ENCODE measurements at regions not wholly inside any gene's neighbourhood (a gene's known extent, or its start where the extent isn't known, plus 50 kb on each side); places are given as distances from the start of the nearest gene placed in this dataset.

GRCh38 chr19:30886222-30886621, 463.0 kb downstream of the TSHZ3 start:
- TF ChIP-seq POU6F1 (CRISPR knock-in tag; IDR thresholded peaks at IDR 0.05; ENCODE audit: borderline replicate concordance, low read depth) (no peak), ZFP3 (CRISPR knock-in tag; IDR thresholded peaks at IDR 0.05) (no peak), PATZ1 (CRISPR knock-in tag; IDR thresholded peaks at IDR 0.05; ENCODE audit: borderline replicate concordance) (no peak), ESRRG (CRISPR knock-in tag; IDR thresholded peaks at IDR 0.05) (no peak), BACH2 (CRISPR knock-in tag; IDR thresholded peaks at IDR 0.05; ENCODE audit: borderline replicate concordance) (no peak), OSR1 (CRISPR knock-in tag; IDR thresholded peaks at IDR 0.05) (no peak), ZNF70 (CRISPR knock-in tag; IDR thresholded peaks at IDR 0.05) (no peak), GLIS3 (CRISPR knock-in tag; IDR thresholded peaks at IDR 0.05) (no peak), RARB (CRISPR knock-in tag; IDR thresholded peaks at IDR 0.05) (no peak), TCF4 (CRISPR knock-in tag; IDR thresholded peaks at IDR 0.05; ENCODE audit: borderline replicate concordance) (no peak), CSRNP3 (CRISPR knock-in tag; IDR thresholded peaks at IDR 0.05) (no peak)

Data from SK-N-SH treated with all-trans-retinoic acid at 6 μM for 48 hours (cell line).